Left hindlimb (tissue), 1 donor: ENCODE measurements at regions not wholly inside any gene's neighbourhood (a gene's known extent, or its start where the extent isn't known, plus 50 kb on each side); places are given as distances from the start of the nearest gene placed in this dataset.
"Not testable (repeated sequence)": the region's sequence is repeated elsewhere in the genome, so short reads cannot be mapped to it uniquely, and the experiment has no call there.

Experiments
- DNase-seq: peaks from one replicate; pipeline ENCODE4 v3.0.0-alpha.2; 2018

- no peak for DNase-seq
These were observed 1575.5 kb upstream of the SPRY2 start for GRCh38 chr13:81916461-81916860.

- no peak for DNase-seq
These were observed 1567.0 kb upstream of the SPRY2 start for GRCh38 chr13:81907787-81908372.

GRCh38 chr13:81888855-81889254 is 1547.9 kb upstream of the SPRY2 start:
- no peak for DNase-seq

GRCh38 chr13:81874681-81875661 is 1534.0 kb upstream of the SPRY2 start:
- DNase-seq: no peak

- no peak for DNase-seq
These were observed 1533.3 kb upstream of the SPRY2 start for GRCh38 chr13:81874253-81874652.

GRCh38 chr13:81872581-81872980 is 1531.7 kb upstream of the SPRY2 start:
- DNase-seq: no peak

- DNase-seq: not testable (repeated sequence)
These were observed 1530.9 kb upstream of the SPRY2 start for GRCh38 chr13:81871751-81872325.

GRCh38 chr13:81848291-81848690 is 1507.4 kb upstream of the SPRY2 start:
- no peak for DNase-seq

GRCh38 chr13:81846771-81847170 is 1505.8 kb upstream of the SPRY2 start:
- DNase-seq: no peak

- no peak for DNase-seq
These were observed 1480.3 kb upstream of the SPRY2 start for GRCh38 chr13:81821259-81821658.

GRCh38 chr13:81800433-81800832 is 1459.5 kb upstream of the SPRY2 start:
- no peak for DNase-seq

GRCh38 chr13:81795710-81796109 is 1454.8 kb upstream of the SPRY2 start:
- DNase-seq: no peak

- DNase-seq: no peak
These were observed 1450.7 kb upstream of the SPRY2 start for GRCh38 chr13:81791641-81792040.

- no peak for DNase-seq
These were observed 1440.5 kb upstream of the SPRY2 start for GRCh38 chr13:81781471-81781870.

GRCh38 chr13:81779876-81780275 is 1439.0 kb upstream of the SPRY2 start:
- DNase-seq: peak; percentile 30

- DNase-seq: no peak
These were observed 1437.4 kb upstream of the SPRY2 start for GRCh38 chr13:81778350-81778749.

GRCh38 chr13:81773263-81773662 is 1432.3 kb upstream of the SPRY2 start:
- no peak for DNase-seq

- DNase-seq: no peak
These were observed 1431.0 kb upstream of the SPRY2 start for GRCh38 chr13:81771951-81772350.

GRCh38 chr13:81770868-81771505 is 1430.1 kb upstream of the SPRY2 start:
- no peak for DNase-seq

GRCh38 chr13:81762449-81762848 is 1421.5 kb upstream of the SPRY2 start:
- DNase-seq: no peak

- DNase-seq: no peak
These were observed 1419.4 kb upstream of the SPRY2 start for GRCh38 chr13:81760316-81760715.

GRCh38 chr13:81757348-81757970 is 1416.5 kb upstream of the SPRY2 start:
- no peak for DNase-seq

- DNase-seq: peak; percentile 29
These were observed 1404.5 kb upstream of the SPRY2 start for GRCh38 chr13:81745391-81745790.
